ENCODE measurements at regions not wholly inside any gene's neighbourhood (a gene's known extent, or its start where the extent isn't known, plus 50 kb on each side); places are given as distances from the start of the nearest gene placed in this dataset.

GRCh38 chr20:10730629-10731183, 56.9 kb upstream of the JAG1 start:
- TF ChIP-seq, protein P1, sequence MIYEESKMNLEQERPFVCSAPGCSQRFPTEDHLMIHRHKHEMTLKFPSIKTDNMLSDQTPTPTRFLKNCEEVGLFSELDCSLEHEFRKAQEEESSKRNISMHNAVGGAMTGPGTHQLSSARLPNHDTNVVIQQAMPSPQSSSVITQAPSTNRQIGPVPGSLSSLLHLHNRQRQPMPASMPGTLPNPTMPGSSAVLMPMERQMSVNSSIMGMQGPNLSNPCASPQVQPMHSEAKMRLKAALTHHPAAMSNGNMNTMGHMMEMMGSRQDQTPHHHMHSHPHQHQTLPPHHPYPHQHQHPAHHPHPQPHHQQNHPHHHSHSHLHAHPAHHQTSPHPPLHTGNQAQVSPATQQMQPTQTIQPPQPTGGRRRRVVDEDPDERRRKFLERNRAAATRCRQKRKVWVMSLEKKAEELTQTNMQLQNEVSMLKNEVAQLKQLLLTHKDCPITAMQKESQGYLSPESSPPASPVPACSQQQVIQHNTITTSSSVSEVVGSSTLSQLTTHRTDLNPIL (CRISPR knock-in tag; IDR thresholded peaks at IDR 0.05; ENCODE audit: low read depth): no peak
- TF ChIP-seq ZFP3 (CRISPR knock-in tag; IDR thresholded peaks at IDR 0.05): no peak
- no peak for TF ChIP-seq ARNTL (CRISPR knock-in tag; IDR thresholded peaks at IDR 0.05; ENCODE audit: borderline replicate concordance, low read depth)
- no peak for TF ChIP-seq PATZ1 (CRISPR knock-in tag; IDR thresholded peaks at IDR 0.05; ENCODE audit: borderline replicate concordance)
- TF ChIP-seq ZNF70 (CRISPR knock-in tag; IDR thresholded peaks at IDR 0.05): no peak
- no peak for TF ChIP-seq CSDC2 (CRISPR knock-in tag; IDR thresholded peaks at IDR 0.05)
- no peak for TF ChIP-seq SNAI2 (CRISPR knock-in tag; IDR thresholded peaks at IDR 0.05)
- no peak for TF ChIP-seq ZC3H10 (CRISPR knock-in tag; IDR thresholded peaks at IDR 0.05)
- no peak for TF ChIP-seq RARB (CRISPR knock-in tag; IDR thresholded peaks at IDR 0.05)
- no peak for TF ChIP-seq ESRRG (CRISPR knock-in tag; IDR thresholded peaks at IDR 0.05)
- no peak for TF ChIP-seq ISL1 (CRISPR knock-in tag; IDR thresholded peaks at IDR 0.05)
- TF ChIP-seq, protein P2, sequence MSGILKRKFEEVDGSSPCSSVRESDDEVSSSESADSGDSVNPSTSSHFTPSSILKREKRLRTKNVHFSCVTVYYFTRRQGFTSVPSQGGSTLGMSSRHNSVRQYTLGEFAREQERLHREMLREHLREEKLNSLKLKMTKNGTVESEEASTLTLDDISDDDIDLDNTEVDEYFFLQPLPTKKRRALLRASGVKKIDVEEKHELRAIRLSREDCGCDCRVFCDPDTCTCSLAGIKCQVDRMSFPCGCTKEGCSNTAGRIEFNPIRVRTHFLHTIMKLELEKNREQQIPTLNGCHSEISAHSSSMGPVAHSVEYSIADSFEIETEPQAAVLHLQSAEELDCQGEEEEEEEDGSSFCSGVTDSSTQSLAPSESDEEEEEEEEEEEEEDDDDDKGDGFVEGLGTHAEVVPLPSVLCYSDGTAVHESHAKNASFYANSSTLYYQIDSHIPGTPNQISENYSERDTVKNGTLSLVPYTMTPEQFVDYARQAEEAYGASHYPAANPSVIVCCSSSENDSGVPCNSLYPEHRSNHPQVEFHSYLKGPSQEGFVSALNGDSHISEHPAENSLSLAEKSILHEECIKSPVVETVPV (CRISPR knock-in tag; IDR thresholded peaks at IDR 0.05): no peak
